ENCODE measurements at regions not wholly inside any gene's neighbourhood (a gene's known extent, or its start where the extent isn't known, plus 50 kb on each side); places are given as distances from the start of the nearest gene placed in this dataset.

DNA sequence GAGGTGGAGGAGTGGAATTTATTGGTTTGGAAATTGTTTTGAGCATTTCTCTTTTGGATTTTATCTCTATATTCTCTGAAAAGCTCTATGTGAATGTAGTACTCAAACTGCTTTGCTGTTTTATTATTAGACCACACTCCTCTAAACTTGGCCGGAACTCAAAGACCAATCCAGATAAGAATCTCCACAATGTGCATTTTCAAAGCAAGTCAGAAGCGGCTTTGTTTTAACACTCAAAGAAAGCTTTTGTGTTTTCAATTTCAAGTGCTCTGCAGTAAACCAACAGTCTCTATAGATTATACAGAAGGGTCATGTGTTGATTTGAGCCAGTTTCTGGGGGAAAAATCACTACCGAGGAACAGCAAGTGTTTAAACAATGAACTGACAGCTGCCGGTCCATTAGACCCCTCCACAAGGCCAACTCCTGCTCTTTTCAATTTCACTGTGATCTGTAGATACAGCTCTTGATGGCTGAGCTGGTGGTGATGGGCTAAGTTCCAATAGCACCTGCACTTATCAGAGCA lies 79.4 kb downstream of the FTHL17 start:
- TF ChIP-seq TAF1 (IDR thresholded peaks at IDR 0.05; ENCODE audit: low read depth) (no peak), EP300 (IDR thresholded peaks at IDR 0.05; ENCODE audit: borderline replicate concordance) (no peak), TCF12 (IDR thresholded peaks at IDR 0.05; ENCODE audit: low read depth) (no peak), NFIC (IDR thresholded peaks at IDR 0.05) (no peak), ZBTB7A (IDR thresholded peaks at IDR 0.05; ENCODE audit: low read depth) (no peak), TEAD4 (IDR thresholded peaks at IDR 0.05) (no peak), EGR1 (IDR thresholded peaks at IDR 0.05) (no peak), MAX (IDR thresholded peaks at IDR 0.05) (no peak), CEBPB (IDR thresholded peaks at IDR 0.05) (no peak), YY1 (IDR thresholded peaks at IDR 0.05; ENCODE audit: low read depth) (no peak)
- TF ChIP-seq, protein P1, sequence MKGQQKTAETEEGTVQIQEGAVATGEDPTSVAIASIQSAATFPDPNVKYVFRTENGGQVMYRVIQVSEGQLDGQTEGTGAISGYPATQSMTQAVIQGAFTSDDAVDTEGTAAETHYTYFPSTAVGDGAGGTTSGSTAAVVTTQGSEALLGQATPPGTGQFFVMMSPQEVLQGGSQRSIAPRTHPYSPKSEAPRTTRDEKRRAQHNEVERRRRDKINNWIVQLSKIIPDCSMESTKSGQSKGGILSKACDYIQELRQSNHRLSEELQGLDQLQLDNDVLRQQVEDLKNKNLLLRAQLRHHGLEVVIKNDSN (IDR thresholded peaks at IDR 0.05): no peak

GRCh38 chrX:30990361-30990760 lies 81.5 kb downstream of the FTHL17 start:
- TF ChIP-seq TEAD4 (IDR thresholded peaks at IDR 0.05) (no peak), TCF12 (IDR thresholded peaks at IDR 0.05; ENCODE audit: low read depth) (no peak), ZBTB7A (IDR thresholded peaks at IDR 0.05; ENCODE audit: low read depth) (no peak), CEBPB (IDR thresholded peaks at IDR 0.05) (no peak), CREB1 (IDR thresholded peaks at IDR 0.05; ENCODE audit: low read depth) (no peak), RAD21 (IDR thresholded peaks at IDR 0.05; ENCODE audit: low read depth) (no peak), MAX (IDR thresholded peaks at IDR 0.05) (no peak), EP300 (IDR thresholded peaks at IDR 0.05; ENCODE audit: borderline replicate concordance) (no peak), YY1 (IDR thresholded peaks at IDR 0.05; ENCODE audit: low read depth) (no peak), EGR1 (IDR thresholded peaks at IDR 0.05) (no peak), FOXM1 (IDR thresholded peaks at IDR 0.05; ENCODE audit: borderline replicate concordance, low read depth) (no peak), NFIC (IDR thresholded peaks at IDR 0.05) (no peak), TAF1 (IDR thresholded peaks at IDR 0.05; ENCODE audit: low read depth) (no peak)
- TF ChIP-seq, protein P1 (IDR thresholded peaks at IDR 0.05): no peak
- TF ChIP-seq, protein P2, sequence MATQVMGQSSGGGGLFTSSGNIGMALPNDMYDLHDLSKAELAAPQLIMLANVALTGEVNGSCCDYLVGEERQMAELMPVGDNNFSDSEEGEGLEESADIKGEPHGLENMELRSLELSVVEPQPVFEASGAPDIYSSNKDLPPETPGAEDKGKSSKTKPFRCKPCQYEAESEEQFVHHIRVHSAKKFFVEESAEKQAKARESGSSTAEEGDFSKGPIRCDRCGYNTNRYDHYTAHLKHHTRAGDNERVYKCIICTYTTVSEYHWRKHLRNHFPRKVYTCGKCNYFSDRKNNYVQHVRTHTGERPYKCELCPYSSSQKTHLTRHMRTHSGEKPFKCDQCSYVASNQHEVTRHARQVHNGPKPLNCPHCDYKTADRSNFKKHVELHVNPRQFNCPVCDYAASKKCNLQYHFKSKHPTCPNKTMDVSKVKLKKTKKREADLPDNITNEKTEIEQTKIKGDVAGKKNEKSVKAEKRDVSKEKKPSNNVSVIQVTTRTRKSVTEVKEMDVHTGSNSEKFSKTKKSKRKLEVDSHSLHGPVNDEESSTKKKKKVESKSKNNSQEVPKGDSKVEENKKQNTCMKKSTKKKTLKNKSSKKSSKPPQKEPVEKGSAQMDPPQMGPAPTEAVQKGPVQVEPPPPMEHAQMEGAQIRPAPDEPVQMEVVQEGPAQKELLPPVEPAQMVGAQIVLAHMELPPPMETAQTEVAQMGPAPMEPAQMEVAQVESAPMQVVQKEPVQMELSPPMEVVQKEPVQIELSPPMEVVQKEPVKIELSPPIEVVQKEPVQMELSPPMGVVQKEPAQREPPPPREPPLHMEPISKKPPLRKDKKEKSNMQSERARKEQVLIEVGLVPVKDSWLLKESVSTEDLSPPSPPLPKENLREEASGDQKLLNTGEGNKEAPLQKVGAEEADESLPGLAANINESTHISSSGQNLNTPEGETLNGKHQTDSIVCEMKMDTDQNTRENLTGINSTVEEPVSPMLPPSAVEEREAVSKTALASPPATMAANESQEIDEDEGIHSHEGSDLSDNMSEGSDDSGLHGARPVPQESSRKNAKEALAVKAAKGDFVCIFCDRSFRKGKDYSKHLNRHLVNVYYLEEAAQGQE (IDR thresholded peaks at IDR 0.05; ENCODE audit: low read depth): no peak

GRCh38 chrX:30982467-30982866 lies 89.4 kb downstream of the FTHL17 start:
- TF ChIP-seq TAF1 (IDR thresholded peaks at IDR 0.05; ENCODE audit: low read depth): no peak
- TF ChIP-seq FOXM1 (IDR thresholded peaks at IDR 0.05; ENCODE audit: borderline replicate concordance, low read depth): no peak
- TF ChIP-seq RAD21 (IDR thresholded peaks at IDR 0.05; ENCODE audit: low read depth): no peak
- no peak for TF ChIP-seq CEBPB (IDR thresholded peaks at IDR 0.05)
- TF ChIP-seq, protein P1 (IDR thresholded peaks at IDR 0.05): no peak
- TF ChIP-seq EGR1 (IDR thresholded peaks at IDR 0.05): no peak
- TF ChIP-seq YY1 (IDR thresholded peaks at IDR 0.05; ENCODE audit: low read depth): no peak

DNA sequence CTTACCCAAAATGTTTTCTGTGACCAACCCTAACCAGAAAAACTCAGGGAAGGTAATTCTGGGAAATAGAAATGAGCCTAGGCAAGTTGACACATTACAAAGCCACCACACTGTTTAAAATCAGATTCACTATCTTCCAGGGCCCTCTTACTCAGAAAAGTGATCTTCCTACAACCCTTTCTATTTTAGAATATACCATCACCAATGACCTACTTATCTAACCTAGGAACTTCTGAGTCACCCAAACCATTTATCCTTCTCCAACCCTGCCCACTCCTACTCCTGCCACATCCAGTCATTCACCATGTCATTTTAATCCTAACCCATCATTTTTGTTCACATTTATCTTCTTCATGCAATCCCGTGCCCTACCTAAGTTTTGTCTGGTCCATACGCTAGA lies 89.9 kb downstream of the FTHL17 start:
- TF ChIP-seq NFIC (IDR thresholded peaks at IDR 0.05) (no peak), RAD21 (IDR thresholded peaks at IDR 0.05; ENCODE audit: low read depth) (no peak), ZBTB7A (IDR thresholded peaks at IDR 0.05; ENCODE audit: low read depth) (no peak), EGR1 (IDR thresholded peaks at IDR 0.05) (no peak), CEBPB (IDR thresholded peaks at IDR 0.05) (no peak)
- TF ChIP-seq, protein P2 (IDR thresholded peaks at IDR 0.05; ENCODE audit: low read depth): no peak

GRCh38 chrX:30979271-30979670 lies 90.2 kb upstream of the TAB3 start:
- TF ChIP-seq FOXM1 (IDR thresholded peaks at IDR 0.05; ENCODE audit: borderline replicate concordance, low read depth) (no peak), RAD21 (IDR thresholded peaks at IDR 0.05; ENCODE audit: low read depth) (no peak), CEBPB (IDR thresholded peaks at IDR 0.05) (no peak), EGR1 (IDR thresholded peaks at IDR 0.05) (no peak), TCF12 (IDR thresholded peaks at IDR 0.05; ENCODE audit: low read depth) (no peak), NFIC (IDR thresholded peaks at IDR 0.05) (no peak), TEAD4 (IDR thresholded peaks at IDR 0.05) (no peak), MAX (IDR thresholded peaks at IDR 0.05) (no peak), YY1 (IDR thresholded peaks at IDR 0.05; ENCODE audit: low read depth) (no peak)
- TF ChIP-seq, protein P1 (IDR thresholded peaks at IDR 0.05): no peak
